Caki2 (cell line): ENCODE measurements at regions not wholly inside any gene's neighbourhood (a gene's known extent, or its start where the extent isn't known, plus 50 kb on each side); places are given as distances from the start of the nearest gene placed in this dataset.
A peak's percentile ranks its signal among the peaks of the same experiment; 100 is the strongest.
"Not testable (repeated sequence)": the region's sequence is repeated elsewhere in the genome, so short reads cannot be mapped to it uniquely, and the experiment has no call there.

Experiments used
- DNase-seq: peaks from one replicate; pipeline ENCODE4 v3.0.0-alpha.2; 2015; ENCODE audit warnings: low read depth
- in situ Hi-C: cut with HindIII; loops from 2 replicates; pipeline ENCODE4 v1.10.0; 2016; ENCODE audit warnings: low sequenced_read_pairs, low pct_unique_long_range_greater_than_20kb, mixed read lengths

DNA sequence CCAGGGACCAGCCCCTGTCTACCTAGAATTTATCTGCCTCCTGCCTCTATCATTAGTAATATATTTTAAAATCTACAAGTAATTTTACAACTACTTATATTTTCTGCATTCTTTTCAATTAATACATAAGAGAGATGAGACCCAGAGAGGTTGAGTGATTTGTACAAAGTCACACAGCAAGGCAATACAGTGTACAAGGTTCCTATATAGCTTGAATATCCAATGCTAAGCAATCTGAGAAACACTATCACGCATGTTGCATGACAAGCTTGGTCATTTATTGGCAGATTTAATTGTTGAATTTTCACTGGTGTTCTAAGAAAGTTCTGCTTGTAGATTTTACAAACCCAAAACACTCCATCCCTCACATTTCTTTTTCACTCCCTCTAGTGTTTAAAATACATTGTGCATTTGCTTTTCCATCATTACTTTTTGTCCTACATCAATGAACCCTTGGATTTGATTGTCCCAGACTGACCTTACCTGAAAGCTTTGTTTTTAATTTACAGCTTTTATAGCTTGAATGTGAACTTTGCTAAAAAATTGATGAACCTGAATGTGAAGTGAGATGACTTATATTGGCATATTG is 520.9 kb upstream of the CITED2 start:
- no peak for DNase-seq
- in situ Hi-C loops = no loop called here

DNA sequence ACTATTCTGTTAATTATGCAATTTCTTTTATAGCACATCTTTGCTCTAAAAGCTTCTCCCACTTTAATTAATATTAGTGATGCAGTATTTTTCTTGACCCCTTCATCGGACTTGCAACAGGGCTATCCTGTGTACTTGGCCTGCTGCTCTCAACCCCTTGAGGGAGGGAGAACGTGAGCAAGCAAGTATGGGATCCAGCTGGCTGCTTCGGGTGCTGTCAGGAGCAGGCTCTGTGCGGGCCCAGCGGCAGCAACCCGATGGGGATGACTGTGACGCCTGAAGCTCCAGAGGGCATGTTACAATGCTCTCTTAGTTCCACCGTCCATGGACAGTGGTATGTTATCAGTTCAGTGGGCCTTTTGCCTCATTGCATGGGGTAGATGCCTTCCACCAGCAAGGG is 519.8 kb upstream of the CITED2 start:
- in situ Hi-C loops = no loop called here
- DNase-seq = no peak

DNA sequence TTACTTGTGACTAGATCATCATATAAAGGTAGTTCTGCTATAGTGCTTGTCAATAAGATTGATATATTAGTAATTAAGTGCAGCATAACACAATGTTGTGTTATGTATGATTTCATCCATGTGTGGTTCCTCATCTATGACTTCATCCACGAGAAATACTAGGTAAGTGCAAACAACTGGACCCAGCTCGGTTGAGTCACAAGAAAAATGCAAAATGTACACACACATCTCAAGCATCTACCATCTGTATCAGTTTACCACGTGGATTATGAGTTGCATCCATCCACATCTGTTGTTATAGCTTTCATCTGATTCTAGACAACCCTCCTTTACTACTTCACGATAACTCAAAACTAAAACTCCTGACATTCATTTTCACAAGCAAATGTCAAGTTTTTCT is 517.0 kb upstream of the CITED2 start:
- in situ Hi-C loops = no loop called here
- DNase-seq = no peak

DNA sequence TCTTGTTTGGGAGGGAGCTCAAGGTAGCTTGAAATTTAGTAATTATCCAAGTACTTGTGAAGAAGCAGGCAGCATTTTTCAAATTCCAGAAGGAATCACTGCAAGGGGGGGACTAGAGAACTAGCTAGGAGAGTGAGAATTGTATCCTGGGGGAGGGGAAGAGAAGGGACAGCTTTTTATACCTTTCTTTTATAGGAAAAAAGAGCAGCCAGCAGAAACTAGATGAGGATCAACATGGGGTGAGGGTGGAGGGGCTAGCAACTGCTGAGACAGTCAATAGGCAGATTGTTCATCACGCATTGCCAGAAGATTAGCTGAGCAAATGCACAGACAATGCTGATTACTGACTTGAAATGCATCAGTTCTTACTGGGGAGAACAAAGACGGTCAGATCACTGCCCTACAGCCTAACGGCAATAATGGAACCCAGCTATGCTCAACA is 514.3 kb upstream of the CITED2 start:
- in situ Hi-C loops = no loop called here
- no peak for DNase-seq

DNA sequence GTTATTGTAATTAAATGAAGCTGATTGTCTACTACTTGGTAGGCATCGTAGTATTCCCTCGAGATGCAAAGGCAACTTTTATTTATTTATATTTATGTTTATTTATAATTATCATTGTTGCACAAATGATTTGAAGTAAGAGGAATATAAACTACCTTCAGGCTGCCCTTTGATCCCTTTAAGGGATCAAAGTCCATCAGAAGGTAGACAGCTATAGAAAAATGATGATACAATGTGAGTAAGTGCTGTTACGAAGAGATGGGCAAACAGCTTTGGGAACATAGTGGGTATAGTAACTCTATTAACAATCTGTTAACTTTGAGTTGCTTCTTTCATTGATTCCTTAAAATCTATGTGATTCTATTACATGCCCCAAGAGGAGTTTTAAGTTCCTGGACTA is 512.8 kb upstream of the CITED2 start:
- in situ Hi-C loops = no loop called here
- no peak for DNase-seq

- in situ Hi-C loops = no loop called here
- no peak for DNase-seq
These were observed 511.9 kb upstream of the CITED2 start for GRCh38 chr6:139886396-139886795.

- in situ Hi-C loops = no loop called here
- DNase-seq = no peak
These were observed 511.5 kb upstream of the CITED2 start for GRCh38 chr6:139885909-139886308.

GRCh38 chr6:139883776-139884175 is 509.3 kb upstream of the CITED2 start:
- in situ Hi-C loops = no loop called here

DNA sequence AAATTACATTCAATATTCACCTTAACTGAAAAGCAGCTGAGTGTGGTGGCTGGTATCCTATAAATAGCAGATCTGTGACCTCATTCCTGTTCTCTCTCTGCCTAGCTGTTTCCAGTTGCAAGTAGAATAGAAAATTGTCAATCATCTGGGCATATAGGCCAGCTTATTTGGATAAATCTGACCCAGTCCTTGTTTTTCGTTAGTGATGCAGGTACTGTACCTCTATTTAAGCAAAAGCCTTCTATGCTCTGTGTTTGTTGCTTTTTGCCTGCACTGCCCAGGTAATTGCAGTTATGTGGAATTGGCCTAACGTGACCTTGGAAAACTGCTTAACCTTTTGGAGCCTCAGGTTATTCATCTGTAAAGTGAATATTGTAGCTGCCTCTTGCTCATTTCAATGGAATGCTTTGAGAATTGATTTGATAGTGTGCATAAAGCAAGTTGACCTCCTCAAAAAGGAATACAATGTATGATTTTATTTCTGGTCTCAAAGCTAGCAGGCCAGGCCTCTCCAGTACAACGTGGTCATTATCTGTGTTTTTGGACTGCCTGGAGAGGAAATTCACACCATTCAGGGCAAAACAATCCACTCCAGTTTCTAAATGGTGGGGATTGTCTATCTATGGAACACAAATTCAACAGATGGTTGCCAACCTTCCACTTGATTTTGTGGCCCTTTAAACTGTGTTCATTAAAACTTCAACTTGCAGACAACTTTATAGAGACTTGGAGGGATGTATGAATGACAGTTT is 508.7 kb upstream of the CITED2 start:
- in situ Hi-C loops = no loop called here
- peak; percentile 61 for DNase-seq

More at GRCh38 chr6:139883776-139884175, 509.3 kb upstream of the CITED2 start:
- DNase-seq = no peak

- in situ Hi-C loops = no loop called here
- no peak for DNase-seq
These were observed 507.8 kb upstream of the CITED2 start for GRCh38 chr6:139882234-139882633.

- DNase-seq = peak; percentile 38
- in situ Hi-C loops = no loop called here
These were observed 507.3 kb upstream of the CITED2 start for GRCh38 chr6:139881728-139882211.

- in situ Hi-C loops = no loop called here
- no peak for DNase-seq
These were observed 506.8 kb upstream of the CITED2 start for GRCh38 chr6:139881236-139881635.

DNA sequence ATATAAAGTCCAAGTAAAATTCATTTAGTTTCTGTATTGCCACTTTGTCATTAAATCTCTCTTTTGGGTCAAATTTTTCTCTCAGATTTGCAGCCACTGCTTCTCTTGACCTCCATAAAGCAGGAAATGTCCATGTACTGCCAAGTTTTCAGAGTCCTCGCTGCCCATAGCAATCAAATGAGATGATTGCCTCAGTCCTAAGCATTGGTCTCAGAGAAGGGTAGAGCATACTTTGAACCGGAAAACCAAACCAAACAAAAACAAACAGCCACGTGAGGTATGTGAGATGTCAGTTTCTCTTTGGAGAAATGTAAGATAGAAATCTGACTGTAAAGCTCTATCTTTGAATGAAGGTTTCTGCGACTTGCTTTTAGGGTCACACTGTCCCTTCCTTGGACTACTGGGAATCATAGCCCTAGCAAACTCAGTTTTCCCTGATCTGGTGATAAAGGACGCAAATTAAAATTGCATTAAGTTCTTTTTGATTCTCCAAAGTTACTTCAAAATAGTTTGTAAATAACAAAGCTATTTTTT is 505.4 kb upstream of the CITED2 start:
- no peak for DNase-seq
- in situ Hi-C loops = no loop called here

- DNase-seq, in situ Hi-C loops: not testable (repeated sequence)
These were observed 504.8 kb upstream of the CITED2 start for GRCh38 chr6:139879241-139879640.

DNA sequence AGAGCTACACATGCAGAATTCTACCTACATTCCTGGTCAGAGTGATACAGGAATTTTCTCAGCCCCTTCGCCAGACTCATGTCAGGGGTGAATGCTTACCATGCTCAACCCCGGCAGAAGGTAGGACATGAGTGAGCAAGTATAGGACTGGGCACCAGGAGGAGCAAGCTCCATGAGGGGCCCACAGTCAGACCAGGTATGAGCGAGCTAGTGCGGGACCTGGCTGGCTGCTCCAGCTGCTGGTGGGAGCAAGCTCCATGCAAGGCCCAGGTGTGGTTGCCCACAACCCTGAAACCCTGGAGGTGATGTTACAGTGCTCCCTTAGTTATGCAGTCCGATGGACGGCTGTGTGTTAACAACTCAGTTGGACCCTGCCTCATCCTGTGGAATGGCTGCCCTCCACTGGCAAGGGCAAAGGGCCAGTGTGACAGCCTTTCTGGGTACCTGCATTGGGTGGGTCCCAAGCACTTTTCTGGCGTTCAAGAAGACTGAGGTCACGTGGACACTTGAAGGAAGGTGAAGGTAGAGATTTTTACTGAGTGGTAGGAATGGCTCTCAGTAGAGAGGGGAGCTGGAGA is 503.5 kb upstream of the CITED2 start:
- in situ Hi-C loops = no loop called here
- DNase-seq = no peak

GRCh38 chr6:139872665-139873064 is 498.2 kb upstream of the CITED2 start:
- in situ Hi-C loops = no loop called here
- no peak for DNase-seq

- in situ Hi-C loops = no loop called here
- DNase-seq = no peak
These were observed 497.5 kb upstream of the CITED2 start for GRCh38 chr6:139871803-139872510.

- in situ Hi-C loops = no loop called here
These were observed 496.8 kb upstream of the CITED2 start for GRCh38 chr6:139871165-139871710.

More at GRCh38 chr6:139871165-139871710, 496.8 kb upstream of the CITED2 start:
- no peak for DNase-seq
